ENCODE measurements at regions not wholly inside any gene's neighbourhood (a gene's known extent, or its start where the extent isn't known, plus 50 kb on each side); places are given as distances from the start of the nearest gene placed in this dataset.

- in situ Hi-C loops (cut with HindIII; ENCODE audit: low pct_unique_long_range_greater_than_20kb, low sequenced_read_pairs) = no loop called here
- Histone ChIP-seq H3K36me3 (ENCODE audit: control insufficient read depth, insufficient read depth, low read length) (no peaks in the 10 kb centered on the region), H3K4me3 (ENCODE audit: low read depth in 2 of 2, low read length in 2 of 2) (no peak overlapping the region), H3K27ac (ENCODE audit: low read length) (no peak overlapping the region), H3K9me3 (ENCODE audit: control insufficient read depth, insufficient read depth, low read depth, low read length) (no peaks in the 10 kb centered on the region), H3K27me3 (ENCODE audit: control insufficient read depth, insufficient read depth, low read length) (peaks cover 5% of the 10 kb centered on the region), H3K4me1 (ENCODE audit: control insufficient read depth, insufficient read depth, low read length) (no peaks in the 10 kb centered on the region)
- CTCF ChIA-PET = no interaction called here
- POLR2A ChIA-PET = no interaction called here
- DNase-seq (ENCODE audit: low read depth, low spot score) = no peak
- no peak for ATAC-seq
- TF ChIP-seq, protein P1, sequence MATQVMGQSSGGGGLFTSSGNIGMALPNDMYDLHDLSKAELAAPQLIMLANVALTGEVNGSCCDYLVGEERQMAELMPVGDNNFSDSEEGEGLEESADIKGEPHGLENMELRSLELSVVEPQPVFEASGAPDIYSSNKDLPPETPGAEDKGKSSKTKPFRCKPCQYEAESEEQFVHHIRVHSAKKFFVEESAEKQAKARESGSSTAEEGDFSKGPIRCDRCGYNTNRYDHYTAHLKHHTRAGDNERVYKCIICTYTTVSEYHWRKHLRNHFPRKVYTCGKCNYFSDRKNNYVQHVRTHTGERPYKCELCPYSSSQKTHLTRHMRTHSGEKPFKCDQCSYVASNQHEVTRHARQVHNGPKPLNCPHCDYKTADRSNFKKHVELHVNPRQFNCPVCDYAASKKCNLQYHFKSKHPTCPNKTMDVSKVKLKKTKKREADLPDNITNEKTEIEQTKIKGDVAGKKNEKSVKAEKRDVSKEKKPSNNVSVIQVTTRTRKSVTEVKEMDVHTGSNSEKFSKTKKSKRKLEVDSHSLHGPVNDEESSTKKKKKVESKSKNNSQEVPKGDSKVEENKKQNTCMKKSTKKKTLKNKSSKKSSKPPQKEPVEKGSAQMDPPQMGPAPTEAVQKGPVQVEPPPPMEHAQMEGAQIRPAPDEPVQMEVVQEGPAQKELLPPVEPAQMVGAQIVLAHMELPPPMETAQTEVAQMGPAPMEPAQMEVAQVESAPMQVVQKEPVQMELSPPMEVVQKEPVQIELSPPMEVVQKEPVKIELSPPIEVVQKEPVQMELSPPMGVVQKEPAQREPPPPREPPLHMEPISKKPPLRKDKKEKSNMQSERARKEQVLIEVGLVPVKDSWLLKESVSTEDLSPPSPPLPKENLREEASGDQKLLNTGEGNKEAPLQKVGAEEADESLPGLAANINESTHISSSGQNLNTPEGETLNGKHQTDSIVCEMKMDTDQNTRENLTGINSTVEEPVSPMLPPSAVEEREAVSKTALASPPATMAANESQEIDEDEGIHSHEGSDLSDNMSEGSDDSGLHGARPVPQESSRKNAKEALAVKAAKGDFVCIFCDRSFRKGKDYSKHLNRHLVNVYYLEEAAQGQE (IDR thresholded peaks at IDR 0.05; ENCODE audit: insufficient read depth in 1 of 2, low read depth in 2 of 2, low read length in 1 of 2) = no peak
- TF ChIP-seq POLR2AphosphoS5 (IDR thresholded peaks at IDR 0.05; ENCODE audit: low read depth, low read length) = no peak
- no peak for TF ChIP-seq TCF7L2 (IDR thresholded peaks at IDR 0.05; ENCODE audit: low read depth, low read length)
- no peak for TF ChIP-seq CTCF (IDR thresholded peaks at IDR 0.05)
- TF ChIP-seq SIN3A (IDR thresholded peaks at IDR 0.05; ENCODE audit: borderline replicate concordance, insufficient read depth, low read depth, low read length) = no peak
- intact Hi-C loops (cut with micrococcal nuclease; ENCODE audit: unreplicated experiment) = no loop called here
- no TSS peak for BruUV-seq (replicated peaks)
These were observed 54.4 kb upstream of the CPHXL start for GRCh38 chr16:75780669-75781068.

- no peaks in the 10 kb centered on the region for H3K4me1 ChIP-seq (ENCODE audit: control insufficient read depth, insufficient read depth, low read length)
- ChIA-PET POLR2A (no interaction called here), CTCF (no interaction called here)
- H3K4me3 ChIP-seq (ENCODE audit: low read depth in 2 of 2, low read length in 2 of 2) = no peak overlapping the region
- DNase-seq (ENCODE audit: low read depth, low spot score) (no peak), ATAC-seq (no peak)
- H3K27ac ChIP-seq (ENCODE audit: low read length) = no peak overlapping the region
- intact Hi-C loops (cut with micrococcal nuclease; ENCODE audit: unreplicated experiment) (no loop called here), in situ Hi-C loops (cut with HindIII; ENCODE audit: low pct_unique_long_range_greater_than_20kb, low sequenced_read_pairs) (no loop called here)
- no peak for TF ChIP-seq POLR2AphosphoS5 (IDR thresholded peaks at IDR 0.05; ENCODE audit: low read depth, low read length)
- TF ChIP-seq TCF7L2 (IDR thresholded peaks at IDR 0.05; ENCODE audit: low read depth, low read length) = no peak
- H3K36me3 ChIP-seq (ENCODE audit: control insufficient read depth, insufficient read depth, low read length) = no peaks in the 10 kb centered on the region
- no peaks in the 10 kb centered on the region for H3K9me3 ChIP-seq (ENCODE audit: control insufficient read depth, insufficient read depth, low read depth, low read length)
- BruUV-seq (replicated peaks) = no TSS peak
- peaks cover 5% of the 10 kb centered on the region for H3K27me3 ChIP-seq (ENCODE audit: control insufficient read depth, insufficient read depth, low read length)
These were observed 55.5 kb upstream of the CPHXL start for GRCh38 chr16:75781683-75782343.

GRCh38 chr16:75787440-75787839 lies 61.1 kb upstream of the CPHXL start:
- Histone ChIP-seq H3K4me1 (ENCODE audit: control insufficient read depth, insufficient read depth, low read length) (no peaks in the 10 kb centered on the region), H3K27me3 (ENCODE audit: control insufficient read depth, insufficient read depth, low read length) (no peaks in the 10 kb centered on the region; the same call in none of the 2 replicates), H3K4me3 (ENCODE audit: low read depth in 2 of 2, low read length in 2 of 2) (no peak overlapping the region), H3K9me3 (ENCODE audit: control insufficient read depth, insufficient read depth, low read depth, low read length) (no peaks in the 10 kb centered on the region), H3K27ac (ENCODE audit: low read length) (no peak overlapping the region), H3K36me3 (ENCODE audit: control insufficient read depth, insufficient read depth, low read length) (no peaks in the 10 kb centered on the region)
- ChIA-PET CTCF (no interaction called here), POLR2A (interaction anchor here (0.6 kb wide), 1 partner anchor 578 kb away, joined by 3 read pairs; no protein-coding TSS in a partner anchor)
- in situ Hi-C loops (cut with HindIII; ENCODE audit: low pct_unique_long_range_greater_than_20kb, low sequenced_read_pairs) (no loop called here), intact Hi-C loops (cut with micrococcal nuclease; ENCODE audit: unreplicated experiment) (loop anchor here (5.0 kb wide), 1 partner anchor 1385 kb away; no protein-coding TSS in a partner anchor)
- TF ChIP-seq TCF7L2 (IDR thresholded peaks at IDR 0.05; ENCODE audit: low read depth, low read length) (no peak), SIN3A (IDR thresholded peaks at IDR 0.05; ENCODE audit: borderline replicate concordance, insufficient read depth, low read depth, low read length) (no peak), CTCF (IDR thresholded peaks at IDR 0.05) (no peak), POLR2AphosphoS5 (IDR thresholded peaks at IDR 0.05; ENCODE audit: low read depth, low read length) (no peak)
- TF ChIP-seq, protein P1 (IDR thresholded peaks at IDR 0.05; ENCODE audit: insufficient read depth in 1 of 2, low read depth in 2 of 2, low read length in 1 of 2) = no peak
- ATAC-seq (no peak), DNase-seq (ENCODE audit: low read depth, low spot score) (no peak)
- no TSS peak for BruUV-seq (replicated peaks)
